GM12875 (cell line): ENCODE measurements at regions not wholly inside any gene's neighbourhood (a gene's known extent, or its start where the extent isn't known, plus 50 kb on each side); places are given as distances from the start of the nearest gene placed in this dataset.

Experiments used
- H3K4me3 ChIP-seq: one replicate; pipeline ENCODE4 v1.5.1; 2011; ENCODE audit warnings: low read depth, low read length, control low read depth
- TF ChIP-seq, protein P1 (sequence below): IDR thresholded peaks from 2 replicates; pipeline ENCODE4 v1.5.1; 2011; ENCODE audit warnings: low read depth, mild to moderate bottlenecking, control low read depth, inconsistent platforms, low read length, moderate library complexity, borderline replicate concordance; ENCODE audit not compliant: insufficient read depth

DNA sequence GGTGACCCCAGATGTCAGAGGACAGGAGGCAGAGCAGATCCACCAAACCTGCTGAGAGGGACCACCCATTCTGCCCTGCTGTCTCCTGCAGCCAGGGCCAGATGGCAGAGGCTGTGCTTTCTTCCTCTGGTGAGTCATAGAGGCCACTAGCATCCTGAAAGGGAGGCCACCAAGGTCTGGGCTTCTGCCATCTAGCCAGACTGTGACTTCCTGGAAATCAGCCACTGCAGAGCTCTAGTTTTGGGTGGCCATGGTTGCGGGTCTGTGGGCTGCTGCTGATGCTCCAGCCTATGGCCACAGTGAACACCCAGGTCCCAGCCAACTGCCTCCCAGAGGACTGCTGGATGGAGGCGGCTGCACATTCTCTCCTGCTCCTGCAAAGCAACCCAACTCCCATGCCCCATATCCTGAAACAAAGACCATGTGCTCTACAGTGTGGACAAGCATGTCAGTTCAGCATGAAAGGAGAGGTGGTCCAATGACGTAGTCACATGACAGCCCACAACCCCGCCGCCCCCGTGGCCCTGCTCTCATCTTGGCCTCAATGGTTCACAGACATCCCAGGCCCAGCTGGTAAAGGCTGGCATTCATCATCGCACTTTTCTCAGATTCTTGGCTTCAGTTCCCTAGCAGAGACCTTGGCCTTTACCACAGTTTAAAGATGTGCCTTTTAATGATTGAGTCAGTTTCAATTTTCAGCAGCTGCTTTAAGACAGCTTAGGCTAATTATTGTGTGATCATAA lies 73.9 kb upstream of the CXCL12 start:
- TF ChIP-seq, protein P1, sequence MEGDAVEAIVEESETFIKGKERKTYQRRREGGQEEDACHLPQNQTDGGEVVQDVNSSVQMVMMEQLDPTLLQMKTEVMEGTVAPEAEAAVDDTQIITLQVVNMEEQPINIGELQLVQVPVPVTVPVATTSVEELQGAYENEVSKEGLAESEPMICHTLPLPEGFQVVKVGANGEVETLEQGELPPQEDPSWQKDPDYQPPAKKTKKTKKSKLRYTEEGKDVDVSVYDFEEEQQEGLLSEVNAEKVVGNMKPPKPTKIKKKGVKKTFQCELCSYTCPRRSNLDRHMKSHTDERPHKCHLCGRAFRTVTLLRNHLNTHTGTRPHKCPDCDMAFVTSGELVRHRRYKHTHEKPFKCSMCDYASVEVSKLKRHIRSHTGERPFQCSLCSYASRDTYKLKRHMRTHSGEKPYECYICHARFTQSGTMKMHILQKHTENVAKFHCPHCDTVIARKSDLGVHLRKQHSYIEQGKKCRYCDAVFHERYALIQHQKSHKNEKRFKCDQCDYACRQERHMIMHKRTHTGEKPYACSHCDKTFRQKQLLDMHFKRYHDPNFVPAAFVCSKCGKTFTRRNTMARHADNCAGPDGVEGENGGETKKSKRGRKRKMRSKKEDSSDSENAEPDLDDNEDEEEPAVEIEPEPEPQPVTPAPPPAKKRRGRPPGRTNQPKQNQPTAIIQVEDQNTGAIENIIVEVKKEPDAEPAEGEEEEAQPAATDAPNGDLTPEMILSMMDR: no peak
- no peak overlapping the region for H3K4me3 ChIP-seq

DNA sequence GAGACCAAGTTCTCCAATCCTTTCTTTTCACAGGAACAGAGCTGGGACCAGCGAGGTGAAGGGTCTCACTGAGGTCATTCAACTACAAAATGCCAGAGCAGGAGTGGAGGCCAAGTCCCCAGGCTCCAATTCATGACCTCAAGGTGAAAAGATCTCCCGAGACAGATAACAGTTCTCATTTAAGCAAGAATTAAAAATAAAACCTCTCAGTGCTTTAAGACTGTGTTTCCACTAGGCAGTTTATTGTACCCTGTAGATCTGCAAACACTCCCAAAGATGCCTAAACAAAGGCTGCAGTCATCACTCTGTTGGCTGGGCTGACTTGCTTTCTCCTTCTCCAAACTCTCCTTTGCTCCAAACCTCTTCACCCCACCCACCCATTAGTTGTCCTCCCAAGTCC lies 74.8 kb upstream of the CXCL12 start:
- TF ChIP-seq, protein P1: no peak
- no peak overlapping the region for H3K4me3 ChIP-seq

DNA sequence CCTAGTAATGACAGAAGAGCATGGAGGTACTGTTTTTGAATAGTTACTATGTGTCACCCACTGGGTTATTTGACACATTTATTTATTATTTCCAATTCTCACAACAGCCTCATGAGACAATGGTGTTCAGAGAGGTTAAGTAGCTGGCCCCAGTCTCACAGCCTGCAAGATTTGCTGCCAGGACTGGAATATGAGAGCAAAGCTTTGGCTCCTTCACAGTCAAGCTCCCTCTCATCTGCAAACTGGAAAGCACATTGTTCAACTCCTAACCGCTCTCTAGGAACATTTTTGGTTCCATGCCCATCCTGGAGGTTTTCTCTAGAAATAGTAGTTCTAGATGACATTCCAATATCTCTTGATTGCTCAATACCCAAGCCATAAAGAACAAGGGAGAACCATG lies 75.5 kb upstream of the CXCL12 start:
- H3K4me3 ChIP-seq: no peak overlapping the region
- TF ChIP-seq, protein P1: no peak

DNA sequence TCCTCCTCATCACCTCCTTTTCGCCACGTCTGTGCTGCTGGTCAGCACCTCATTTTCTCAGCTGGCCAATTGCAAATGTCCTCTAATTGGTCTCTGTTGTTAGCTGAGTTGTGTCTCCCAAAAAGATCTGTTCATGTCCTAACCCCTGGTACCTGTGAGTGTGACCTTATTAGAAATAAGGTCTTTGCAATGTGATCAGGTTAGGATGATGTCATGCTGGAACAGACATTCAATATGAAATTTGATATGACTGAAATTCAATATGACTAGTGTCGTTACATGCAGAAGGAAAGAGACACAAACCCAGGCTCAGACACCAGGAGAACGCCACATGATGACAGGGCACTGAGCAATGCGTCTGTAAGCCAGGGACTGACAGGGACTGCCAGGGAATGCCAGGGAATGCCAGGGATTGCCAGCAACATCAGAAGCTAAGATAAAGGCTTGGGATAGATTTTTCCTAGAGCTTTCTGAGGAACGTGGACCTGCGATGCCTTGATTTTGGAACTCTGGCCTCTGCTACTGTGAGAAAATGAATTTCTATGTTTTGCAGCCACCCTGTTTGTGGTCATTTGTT lies 77.5 kb upstream of the CXCL12 start:
- TF ChIP-seq, protein P1: no peak
- no peak overlapping the region for H3K4me3 ChIP-seq

DNA sequence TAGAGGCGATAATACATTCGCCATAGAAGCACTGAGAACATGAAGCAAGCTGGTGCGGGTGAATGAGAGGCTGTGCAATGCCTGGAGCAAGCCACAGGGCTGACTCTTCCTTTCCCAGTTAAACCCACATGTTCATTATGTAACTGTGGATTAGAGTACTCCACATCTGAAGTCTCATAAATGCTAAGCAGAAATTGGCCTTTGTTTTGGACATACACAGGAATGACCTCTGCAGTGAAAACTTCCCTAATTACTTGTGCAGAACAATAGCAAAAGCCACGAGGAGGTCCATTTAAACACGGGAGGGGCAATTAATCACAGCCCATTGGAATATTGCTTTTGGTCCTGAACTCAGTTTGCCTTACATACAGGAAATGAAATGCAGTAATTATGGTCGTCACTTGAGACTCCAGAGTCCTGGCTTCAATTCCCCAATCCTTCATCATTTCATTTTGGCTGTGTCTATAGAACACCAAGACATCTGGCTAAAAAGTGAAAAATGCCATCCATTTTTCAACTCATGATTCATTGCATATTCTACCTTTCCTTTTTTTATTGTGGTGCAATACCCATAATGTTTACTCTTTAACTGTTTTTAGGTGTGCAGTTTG lies 78.7 kb upstream of the CXCL12 start:
- H3K4me3 ChIP-seq: no peak overlapping the region

DNA sequence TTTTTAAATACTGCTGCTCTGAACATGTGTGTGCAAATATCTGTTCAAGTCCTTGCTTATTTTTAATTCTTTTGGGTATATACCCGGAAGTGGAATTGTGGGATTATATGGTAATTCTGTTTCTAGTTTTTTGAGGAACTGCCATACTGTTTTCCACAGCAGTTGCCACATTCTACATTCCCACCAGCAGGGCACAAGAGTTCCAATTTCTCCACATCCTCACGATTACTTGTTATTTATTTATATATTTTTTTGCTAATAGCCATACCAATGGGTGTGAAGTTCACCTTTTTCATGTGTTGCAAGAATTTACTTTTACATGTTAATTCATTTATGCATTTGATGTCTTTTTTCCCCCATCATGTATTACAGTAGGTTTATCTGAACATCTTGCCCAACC lies 79.6 kb upstream of the CXCL12 start:
- TF ChIP-seq, protein P1: no peak
- H3K4me3 ChIP-seq: no peak overlapping the region

More for the DNA sequence above, 78.7 kb upstream of the CXCL12 start:
- TF ChIP-seq, protein P1: no peak

DNA sequence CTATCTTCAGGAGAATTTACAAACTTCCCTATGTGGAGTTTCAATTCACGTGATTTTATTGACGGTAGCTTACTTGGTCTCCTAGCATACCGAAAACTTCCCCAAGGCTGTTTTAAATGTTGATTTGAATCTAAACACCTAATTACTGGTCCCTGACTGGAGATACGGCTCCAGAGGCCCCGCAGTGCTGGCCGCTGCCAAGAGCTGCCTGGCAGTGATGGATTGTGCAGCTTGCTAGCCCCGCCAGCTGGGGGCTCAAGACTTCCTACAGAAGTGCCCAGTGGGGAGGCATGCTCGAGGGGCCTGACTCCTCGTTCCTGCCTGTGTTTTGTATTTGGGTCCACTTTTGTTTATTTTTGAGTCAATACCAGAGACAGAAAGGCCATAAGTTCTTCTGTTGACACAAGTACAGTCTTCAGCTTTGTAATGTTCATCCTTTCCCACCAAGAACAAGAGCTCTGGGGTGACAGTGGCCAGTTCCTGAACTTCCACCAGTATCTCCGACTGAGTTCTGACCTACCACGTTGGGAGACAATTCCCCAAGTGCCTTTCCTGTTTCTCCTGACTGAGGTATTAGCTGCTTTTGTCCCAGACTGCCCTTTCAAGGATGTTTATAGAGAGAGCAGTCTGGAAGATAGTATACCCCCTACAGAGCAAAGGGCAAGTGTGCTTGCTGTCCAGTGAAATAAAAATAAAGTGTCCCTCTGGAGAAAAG lies 80.7 kb upstream of the CXCL12 start:
- TF ChIP-seq, protein P1: no peak
- no peak overlapping the region for H3K4me3 ChIP-seq
